ENCODE measurements at regions not wholly inside any gene's neighbourhood (a gene's known extent, or its start where the extent isn't known, plus 50 kb on each side); places are given as distances from the start of the nearest gene placed in this dataset.

DNA sequence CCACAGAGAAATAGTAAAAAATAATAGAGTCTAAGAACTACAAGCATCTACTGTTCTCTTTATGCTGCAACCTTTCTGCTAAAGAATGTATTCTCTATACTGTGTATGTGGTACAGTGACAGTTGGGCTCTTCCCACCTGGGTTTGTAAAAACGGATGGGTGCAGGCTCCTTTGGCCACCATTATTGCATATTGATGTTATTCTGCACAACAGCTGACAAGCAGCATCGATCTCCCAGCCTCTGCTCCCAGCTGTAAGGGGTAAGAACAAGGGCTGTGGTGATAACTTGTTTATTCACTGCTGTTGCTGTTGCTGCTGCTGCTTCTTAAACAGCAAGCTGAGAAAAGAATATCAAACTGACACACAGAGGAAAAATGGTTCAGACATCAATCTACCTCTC is 56.1 kb downstream of the KCNRG start:
- no peak for TF ChIP-seq POLR2A (IDR thresholded peaks at IDR 0.05)
- TF ChIP-seq, protein P1, sequence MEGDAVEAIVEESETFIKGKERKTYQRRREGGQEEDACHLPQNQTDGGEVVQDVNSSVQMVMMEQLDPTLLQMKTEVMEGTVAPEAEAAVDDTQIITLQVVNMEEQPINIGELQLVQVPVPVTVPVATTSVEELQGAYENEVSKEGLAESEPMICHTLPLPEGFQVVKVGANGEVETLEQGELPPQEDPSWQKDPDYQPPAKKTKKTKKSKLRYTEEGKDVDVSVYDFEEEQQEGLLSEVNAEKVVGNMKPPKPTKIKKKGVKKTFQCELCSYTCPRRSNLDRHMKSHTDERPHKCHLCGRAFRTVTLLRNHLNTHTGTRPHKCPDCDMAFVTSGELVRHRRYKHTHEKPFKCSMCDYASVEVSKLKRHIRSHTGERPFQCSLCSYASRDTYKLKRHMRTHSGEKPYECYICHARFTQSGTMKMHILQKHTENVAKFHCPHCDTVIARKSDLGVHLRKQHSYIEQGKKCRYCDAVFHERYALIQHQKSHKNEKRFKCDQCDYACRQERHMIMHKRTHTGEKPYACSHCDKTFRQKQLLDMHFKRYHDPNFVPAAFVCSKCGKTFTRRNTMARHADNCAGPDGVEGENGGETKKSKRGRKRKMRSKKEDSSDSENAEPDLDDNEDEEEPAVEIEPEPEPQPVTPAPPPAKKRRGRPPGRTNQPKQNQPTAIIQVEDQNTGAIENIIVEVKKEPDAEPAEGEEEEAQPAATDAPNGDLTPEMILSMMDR (IDR thresholded peaks at IDR 0.05), result no peak
- H3K4me1 ChIP-seq, result peaks cover 0 to 69% (median 18%) of the 10 kb centered on the region in 12 donors
- ATAC-seq, result peak in 1 of 4 donors; percentile 34
- peak overlapping the region in 1 of 12 donors; percentile 0 for H3K4me3 ChIP-seq
- no peaks in the 10 kb centered on the region for H3K9me3 ChIP-seq
- no peaks in the 10 kb centered on the region for H3K27me3 ChIP-seq
- 22 to 34% (median 28%) methylated on average over 2 of the region's 2 CpGs for WGBS, 4 donors
- DNase-seq, result no peak
- intact Hi-C loops (cut with DNase I), result no loop called here
- H3K27ac ChIP-seq, result no peak overlapping the region
- peaks cover 0 to 19% (median 13%) of the 10 kb centered on the region in 9 donors for H3K36me3 ChIP-seq

DNA sequence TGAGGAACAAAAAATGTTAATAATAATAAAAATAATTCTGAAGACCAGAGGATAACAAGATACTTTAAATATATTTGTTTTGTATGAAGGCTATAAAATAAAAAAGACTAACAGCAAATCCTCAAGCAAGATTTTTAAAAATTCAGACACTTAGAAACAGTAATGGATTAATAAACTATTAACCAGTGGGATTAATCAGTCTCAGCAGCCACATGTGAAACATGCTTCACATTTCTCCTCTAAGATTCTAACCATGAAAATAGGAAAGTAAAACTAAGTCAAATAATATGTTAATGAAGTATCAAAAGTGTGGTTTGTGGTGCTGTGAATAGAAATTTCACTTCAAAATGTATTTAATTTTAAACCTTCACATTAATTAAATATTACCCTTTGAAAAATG is 57.4 kb downstream of the KCNRG start:
- peaks cover 0 to 81% (median 19%) of the 10 kb centered on the region in 12 donors for H3K4me1 ChIP-seq
- ATAC-seq (no peak), DNase-seq (no peak)
- H3K4me3 ChIP-seq, result no peak overlapping the region
- no peak overlapping the region for H3K27ac ChIP-seq
- H3K36me3 ChIP-seq, result peaks cover 0 to 7% (median 3%) of the 10 kb centered on the region in 9 donors
- no peaks in the 10 kb centered on the region for H3K27me3 ChIP-seq
- TF ChIP-seq, protein P1 (IDR thresholded peaks at IDR 0.05), result no peak
- no peak for TF ChIP-seq POLR2A (IDR thresholded peaks at IDR 0.05)
- intact Hi-C loops (cut with DNase I), result no loop called here
- H3K9me3 ChIP-seq, result no peaks in the 10 kb centered on the region

GRCh38 chr13:50073340-50073739 is 58.1 kb downstream of the KCNRG start:
- intact Hi-C loops (cut with DNase I), result no loop called here
- 65 to 68% (median 67%) methylated on average over 1 of the region's 1 CpG for WGBS, 4 donors
- Histone ChIP-seq H3K36me3 (peaks cover 0 to under 1% (median 0%) of the 10 kb centered on the region in 9 donors), H3K4me1 (peaks cover 0 to 85% (median 19%) of the 10 kb centered on the region in 12 donors), H3K27me3 (no peaks in the 10 kb centered on the region), H3K27ac (no peak overlapping the region), H3K9me3 (no peaks in the 10 kb centered on the region), H3K4me3 (no peak overlapping the region)
- ATAC-seq (no peak), DNase-seq (no peak)
- no peak for TF ChIP-seq POLR2A (IDR thresholded peaks at IDR 0.05)
- TF ChIP-seq, protein P1 (IDR thresholded peaks at IDR 0.05), result no peak

- intact Hi-C loops (cut with DNase I), result loop anchor here in 1 of 10 donors (5.0 kb wide), 1 partner anchor 78 kb away; the partner anchor contains the start of gene TRIM13
- no peak overlapping the region for H3K4me3 ChIP-seq
- no peak for DNase-seq
- no peaks in the 10 kb centered on the region for H3K27me3 ChIP-seq
- peaks cover 0 to 89% (median 19%) of the 10 kb centered on the region in 12 donors for H3K4me1 ChIP-seq
- H3K9me3 ChIP-seq, result no peaks in the 10 kb centered on the region
- WGBS, 4 donors, result 93 to 98% (median 94%) methylated on average over 1 of the region's 1 CpG
- H3K27ac ChIP-seq, result no peak overlapping the region
- no peaks in the 10 kb centered on the region for H3K36me3 ChIP-seq
- no peak for ATAC-seq
- TF ChIP-seq, protein P1 (IDR thresholded peaks at IDR 0.05), result no peak
- TF ChIP-seq POLR2A (IDR thresholded peaks at IDR 0.05), result no peak
Measured at GRCh38 chr13:50074843-50075242, 59.6 kb downstream of the KCNRG start.

Measured in heart left ventricle (tissue), 16 donors.